ENCODE measurements at regions not wholly inside any gene's neighbourhood (a gene's known extent, or its start where the extent isn't known, plus 50 kb on each side); places are given as distances from the start of the nearest gene placed in this dataset.
"Not testable (repeated sequence)": the region's sequence is repeated elsewhere in the genome, so short reads cannot be mapped to it uniquely, and the experiment has no call there.

GRCh38 chr6:74713941-74714340 lies 491.9 kb downstream of the COL12A1 start:
- H3K9me3 ChIP-seq (ENCODE audit: control insufficient read depth in 3 of 3, low read length in 3 of 3) = peaks cover 0 to 2% (median 2%) of the 10 kb centered on the region in 3 donors
- no peak overlapping the region for H3K27ac ChIP-seq (ENCODE audit: low read depth, low read length)
- H3K36me3 ChIP-seq (ENCODE audit: control insufficient read depth in 3 of 3, insufficient read depth in 3 of 3, low read length in 3 of 3) = no peaks in the 10 kb centered on the region
- H3K27me3 ChIP-seq (ENCODE audit: control insufficient read depth in 3 of 3, insufficient read depth in 3 of 3, low read length in 3 of 3) = no peaks in the 10 kb centered on the region
- H3K9ac ChIP-seq (ENCODE audit: low read depth in 1 of 3, low read length in 3 of 3) = no peak overlapping the region
- H3K4me1 ChIP-seq (ENCODE audit: control insufficient read depth in 3 of 3, insufficient read depth in 3 of 3, low read length in 3 of 3) = no peaks in the 10 kb centered on the region
- H3K4me3 ChIP-seq (ENCODE audit: low read length in 3 of 3) = no peak overlapping the region

- Histone ChIP-seq H3K4me1 (ENCODE audit: control insufficient read depth in 3 of 3, insufficient read depth in 3 of 3, low read length in 3 of 3) (no peaks in the 10 kb centered on the region), H3K9me3 (ENCODE audit: control insufficient read depth in 3 of 3, low read length in 3 of 3) (no peaks in the 10 kb centered on the region), H3K9ac (ENCODE audit: low read depth in 1 of 3, low read length in 3 of 3) (no peak overlapping the region), H3K27me3 (ENCODE audit: control insufficient read depth in 3 of 3, insufficient read depth in 3 of 3, low read length in 3 of 3) (no peaks in the 10 kb centered on the region), H3K4me3 (ENCODE audit: low read length in 3 of 3) (no peak overlapping the region), H3K36me3 (ENCODE audit: control insufficient read depth in 3 of 3, insufficient read depth in 3 of 3, low read length in 3 of 3) (no peaks in the 10 kb centered on the region), H3K27ac (ENCODE audit: low read depth, low read length) (no peak overlapping the region)
Measured at GRCh38 chr6:74705451-74705850, 500.4 kb downstream of the COL12A1 start.

GRCh38 chr6:74704540-74704939 lies 501.3 kb downstream of the COL12A1 start:
- H3K27ac ChIP-seq (ENCODE audit: low read depth, low read length); H3K9me3 ChIP-seq (ENCODE audit: control insufficient read depth in 3 of 3, low read length in 3 of 3); H3K36me3 ChIP-seq (ENCODE audit: control insufficient read depth in 3 of 3, insufficient read depth in 3 of 3, low read length in 3 of 3); H3K9ac ChIP-seq (ENCODE audit: low read depth in 1 of 3, low read length in 3 of 3); H3K27me3 ChIP-seq (ENCODE audit: control insufficient read depth in 3 of 3, insufficient read depth in 3 of 3, low read length in 3 of 3); H3K4me3 ChIP-seq (ENCODE audit: low read length in 3 of 3); H3K4me1 ChIP-seq (ENCODE audit: control insufficient read depth in 3 of 3, insufficient read depth in 3 of 3, low read length in 3 of 3): not testable (repeated sequence)

GRCh38 chr6:74690365-74690764 lies 515.5 kb downstream of the COL12A1 start:
- H3K4me3 ChIP-seq (ENCODE audit: low read length in 3 of 3) = no peak overlapping the region
- no peaks in the 10 kb centered on the region for H3K27me3 ChIP-seq (ENCODE audit: control insufficient read depth in 3 of 3, insufficient read depth in 3 of 3, low read length in 3 of 3)
- H3K9me3 ChIP-seq (ENCODE audit: control insufficient read depth in 3 of 3, low read length in 3 of 3) = peaks cover 0 to 3% (median 2%) of the 10 kb centered on the region in 3 donors
- no peaks in the 10 kb centered on the region for H3K4me1 ChIP-seq (ENCODE audit: control insufficient read depth in 3 of 3, insufficient read depth in 3 of 3, low read length in 3 of 3)
- H3K36me3 ChIP-seq (ENCODE audit: control insufficient read depth in 3 of 3, insufficient read depth in 3 of 3, low read length in 3 of 3) = no peaks in the 10 kb centered on the region
- H3K9ac ChIP-seq (ENCODE audit: low read depth in 1 of 3, low read length in 3 of 3) = no peak overlapping the region
- no peak overlapping the region for H3K27ac ChIP-seq (ENCODE audit: low read depth, low read length)

- H3K27me3 ChIP-seq (ENCODE audit: control insufficient read depth in 3 of 3, insufficient read depth in 3 of 3, low read length in 3 of 3) = no peaks in the 10 kb centered on the region
- peaks cover 0 to 3% (median 2%) of the 10 kb centered on the region in 3 donors for H3K9me3 ChIP-seq (ENCODE audit: control insufficient read depth in 3 of 3, low read length in 3 of 3)
- no peaks in the 10 kb centered on the region for H3K36me3 ChIP-seq (ENCODE audit: control insufficient read depth in 3 of 3, insufficient read depth in 3 of 3, low read length in 3 of 3)
- no peak overlapping the region for H3K27ac ChIP-seq (ENCODE audit: low read depth, low read length)
- H3K4me3 ChIP-seq (ENCODE audit: low read length in 3 of 3) = no peak overlapping the region
- no peak overlapping the region for H3K9ac ChIP-seq (ENCODE audit: low read depth in 1 of 3, low read length in 3 of 3)
- H3K4me1 ChIP-seq (ENCODE audit: control insufficient read depth in 3 of 3, insufficient read depth in 3 of 3, low read length in 3 of 3) = no peaks in the 10 kb centered on the region
Measured at GRCh38 chr6:74689601-74690000, 516.3 kb downstream of the COL12A1 start.

GRCh38 chr6:74677463-74677862 lies 528.4 kb downstream of the COL12A1 start:
- H3K9ac ChIP-seq (ENCODE audit: low read depth in 1 of 3, low read length in 3 of 3) = no peak overlapping the region
- H3K27me3 ChIP-seq (ENCODE audit: control insufficient read depth in 3 of 3, insufficient read depth in 3 of 3, low read length in 3 of 3) = no peaks in the 10 kb centered on the region
- H3K9me3 ChIP-seq (ENCODE audit: control insufficient read depth in 3 of 3, low read length in 3 of 3) = no peaks in the 10 kb centered on the region

GRCh38 chr6:74676906-74677305 lies 528.9 kb downstream of the COL12A1 start:
- Histone ChIP-seq H3K4me1 (ENCODE audit: control insufficient read depth in 3 of 3, insufficient read depth in 3 of 3, low read length in 3 of 3) (no peaks in the 10 kb centered on the region), H3K27ac (ENCODE audit: low read depth, low read length) (no peak overlapping the region), H3K27me3 (ENCODE audit: control insufficient read depth in 3 of 3, insufficient read depth in 3 of 3, low read length in 3 of 3) (no peaks in the 10 kb centered on the region), H3K9ac (ENCODE audit: low read depth in 1 of 3, low read length in 3 of 3) (no peak overlapping the region), H3K4me3 (ENCODE audit: low read length in 3 of 3) (no peak overlapping the region), H3K36me3 (ENCODE audit: control insufficient read depth in 3 of 3, insufficient read depth in 3 of 3, low read length in 3 of 3) (no peaks in the 10 kb centered on the region), H3K9me3 (ENCODE audit: control insufficient read depth in 3 of 3, low read length in 3 of 3) (no peaks in the 10 kb centered on the region)

More at GRCh38 chr6:74677463-74677862, 528.4 kb downstream of the COL12A1 start:
- Histone ChIP-seq H3K27ac (ENCODE audit: low read depth, low read length) (no peak overlapping the region), H3K36me3 (ENCODE audit: control insufficient read depth in 3 of 3, insufficient read depth in 3 of 3, low read length in 3 of 3) (no peaks in the 10 kb centered on the region), H3K4me3 (ENCODE audit: low read length in 3 of 3) (no peak overlapping the region), H3K4me1 (ENCODE audit: control insufficient read depth in 3 of 3, insufficient read depth in 3 of 3, low read length in 3 of 3) (no peaks in the 10 kb centered on the region)

- Histone ChIP-seq H3K36me3 (ENCODE audit: control insufficient read depth in 3 of 3, insufficient read depth in 3 of 3, low read length in 3 of 3) (no peaks in the 10 kb centered on the region), H3K4me3 (ENCODE audit: low read length in 3 of 3) (no peak overlapping the region), H3K9ac (ENCODE audit: low read depth in 1 of 3, low read length in 3 of 3) (no peak overlapping the region), H3K4me1 (ENCODE audit: control insufficient read depth in 3 of 3, insufficient read depth in 3 of 3, low read length in 3 of 3) (no peaks in the 10 kb centered on the region), H3K27ac (ENCODE audit: low read depth, low read length) (no peak overlapping the region), H3K9me3 (ENCODE audit: control insufficient read depth in 3 of 3, low read length in 3 of 3) (no peaks in the 10 kb centered on the region), H3K27me3 (ENCODE audit: control insufficient read depth in 3 of 3, insufficient read depth in 3 of 3, low read length in 3 of 3) (no peaks in the 10 kb centered on the region)
Measured at GRCh38 chr6:74674377-74674776, 531.5 kb downstream of the COL12A1 start.

GRCh38 chr6:74671558-74672025 lies 534.3 kb downstream of the COL12A1 start:
- H3K27me3 ChIP-seq (ENCODE audit: control insufficient read depth in 3 of 3, insufficient read depth in 3 of 3, low read length in 3 of 3) = no peaks in the 10 kb centered on the region
- H3K9ac ChIP-seq (ENCODE audit: low read depth in 1 of 3, low read length in 3 of 3) = no peak overlapping the region
- H3K9me3 ChIP-seq (ENCODE audit: control insufficient read depth in 3 of 3, low read length in 3 of 3) = no peaks in the 10 kb centered on the region
- no peaks in the 10 kb centered on the region for H3K36me3 ChIP-seq (ENCODE audit: control insufficient read depth in 3 of 3, insufficient read depth in 3 of 3, low read length in 3 of 3)
- H3K4me1 ChIP-seq (ENCODE audit: control insufficient read depth in 3 of 3, insufficient read depth in 3 of 3, low read length in 3 of 3) = no peaks in the 10 kb centered on the region
- H3K27ac ChIP-seq (ENCODE audit: low read depth, low read length) = no peak overlapping the region
- H3K4me3 ChIP-seq (ENCODE audit: low read length in 3 of 3) = no peak overlapping the region

- H3K4me1 ChIP-seq (ENCODE audit: control insufficient read depth in 3 of 3, insufficient read depth in 3 of 3, low read length in 3 of 3) = no peaks in the 10 kb centered on the region
- H3K9ac ChIP-seq (ENCODE audit: low read depth in 1 of 3, low read length in 3 of 3) = no peak overlapping the region
- H3K27me3 ChIP-seq (ENCODE audit: control insufficient read depth in 3 of 3, insufficient read depth in 3 of 3, low read length in 3 of 3) = no peaks in the 10 kb centered on the region
- no peak overlapping the region for H3K27ac ChIP-seq (ENCODE audit: low read depth, low read length)
- no peaks in the 10 kb centered on the region for H3K9me3 ChIP-seq (ENCODE audit: control insufficient read depth in 3 of 3, low read length in 3 of 3)
- H3K4me3 ChIP-seq (ENCODE audit: low read length in 3 of 3) = no peak overlapping the region
- H3K36me3 ChIP-seq (ENCODE audit: control insufficient read depth in 3 of 3, insufficient read depth in 3 of 3, low read length in 3 of 3) = no peaks in the 10 kb centered on the region
Measured at GRCh38 chr6:74658391-74658790, 547.5 kb downstream of the COL12A1 start.

- Histone ChIP-seq H3K9ac (ENCODE audit: low read depth in 1 of 3, low read length in 3 of 3) (no peak overlapping the region), H3K36me3 (ENCODE audit: control insufficient read depth in 3 of 3, insufficient read depth in 3 of 3, low read length in 3 of 3) (no peaks in the 10 kb centered on the region), H3K27ac (ENCODE audit: low read depth, low read length) (no peak overlapping the region), H3K4me1 (ENCODE audit: control insufficient read depth in 3 of 3, insufficient read depth in 3 of 3, low read length in 3 of 3) (no peaks in the 10 kb centered on the region), H3K4me3 (ENCODE audit: low read length in 3 of 3) (no peak overlapping the region), H3K27me3 (ENCODE audit: control insufficient read depth in 3 of 3, insufficient read depth in 3 of 3, low read length in 3 of 3) (no peaks in the 10 kb centered on the region), H3K9me3 (ENCODE audit: control insufficient read depth in 3 of 3, low read length in 3 of 3) (no peaks in the 10 kb centered on the region)
Measured at GRCh38 chr6:74657931-74658330, 547.9 kb downstream of the COL12A1 start.

All from skeletal muscle tissue (tissue), 3 donors.